ENCODE measurements at regions not wholly inside any gene's neighbourhood (a gene's known extent, or its start where the extent isn't known, plus 50 kb on each side); places are given as distances from the start of the nearest gene placed in this dataset.

GRCh38 chr22:48627966-48628365 lies 1199.7 kb downstream of the BRD1 start:
- Histone ChIP-seq H3K9me2 (replicated peaks; ENCODE audit: control insufficient read depth, low read length) (no peaks in the 10 kb centered on the region), H3K4me1 (ENCODE audit: control insufficient read depth, low read length) (no peaks in the 10 kb centered on the region), H3K36me3 (ENCODE audit: control insufficient read depth, low read length) (no peaks in the 10 kb centered on the region), H4K20me1 (ENCODE audit: control insufficient read depth, insufficient read depth, low read depth, low read length) (no peaks in the 10 kb centered on the region), H3K9me3 (ENCODE audit: control insufficient read depth, insufficient read depth, low read length) (no peaks in the 10 kb centered on the region), H3K27ac (ENCODE audit: low read depth, low read length) (no peak overlapping the region), H3F3A (ENCODE audit: control insufficient read depth, insufficient read depth) (no peaks in the 10 kb centered on the region), H3K27me3 (ENCODE audit: control insufficient read depth, low read length) (no peaks in the 10 kb centered on the region), H3K4me3 (ENCODE audit: low read length) (no peak overlapping the region), H3K79me2 (ENCODE audit: control insufficient read depth, low read length) (no peaks in the 10 kb centered on the region), H3K4me2 (ENCODE audit: low read length) (no peak overlapping the region)
- TF ChIP-seq EZH2phosphoT487 (IDR thresholded peaks at IDR 0.05; ENCODE audit: borderline replicate concordance, low read length) (no peak), CTCF (IDR thresholded peaks at IDR 0.05; ENCODE audit: low read depth, low read length, poor library complexity, severe bottlenecking) (no peak)

DNA sequence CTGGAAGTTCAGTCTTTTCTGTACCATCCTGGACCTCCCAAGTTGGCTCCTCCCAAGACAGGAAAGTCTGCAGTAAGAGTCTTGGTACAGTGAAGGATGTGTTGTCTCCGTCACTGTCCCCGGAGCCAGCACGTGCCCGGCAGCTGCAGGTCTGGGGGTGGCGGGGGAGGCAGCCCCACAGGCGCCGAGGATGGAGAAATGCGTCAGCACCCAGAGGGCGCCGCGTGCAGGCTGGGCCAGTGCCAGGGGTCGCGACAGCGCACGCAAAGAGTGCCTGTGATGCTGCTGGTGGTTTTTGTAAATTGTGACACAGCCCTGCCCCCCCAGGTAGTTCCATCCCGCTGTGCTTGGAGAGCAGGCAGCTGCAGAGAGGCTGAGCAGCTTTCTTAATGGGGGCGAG lies 1200.5 kb downstream of the BRD1 start:
- H3K9me2 ChIP-seq (replicated peaks; ENCODE audit: control insufficient read depth, low read length) = no peaks in the 10 kb centered on the region
- no peaks in the 10 kb centered on the region for H3K36me3 ChIP-seq (ENCODE audit: control insufficient read depth, low read length)
- no peaks in the 10 kb centered on the region for H3K4me1 ChIP-seq (ENCODE audit: control insufficient read depth, low read length)
- H3F3A ChIP-seq (ENCODE audit: control insufficient read depth, insufficient read depth) = no peaks in the 10 kb centered on the region
- no peak overlapping the region for H3K27ac ChIP-seq (ENCODE audit: low read depth, low read length)
- no peaks in the 10 kb centered on the region for H3K27me3 ChIP-seq (ENCODE audit: control insufficient read depth, low read length)
- H3K79me2 ChIP-seq (ENCODE audit: control insufficient read depth, low read length) = no peaks in the 10 kb centered on the region
- no peak overlapping the region for H3K4me3 ChIP-seq (ENCODE audit: low read length)
- TF ChIP-seq EZH2phosphoT487 (IDR thresholded peaks at IDR 0.05; ENCODE audit: borderline replicate concordance, low read length) = no peak
- TF ChIP-seq CTCF (IDR thresholded peaks at IDR 0.05; ENCODE audit: low read depth, low read length, poor library complexity, severe bottlenecking) = no peak
- H3K4me2 ChIP-seq (ENCODE audit: low read length) = no peak overlapping the region
- H4K20me1 ChIP-seq (ENCODE audit: control insufficient read depth, insufficient read depth, low read depth, low read length) = no peaks in the 10 kb centered on the region
- no peaks in the 10 kb centered on the region for H3K9me3 ChIP-seq (ENCODE audit: control insufficient read depth, insufficient read depth, low read length)

- Histone ChIP-seq H3K4me3 (ENCODE audit: low read length) (no peak overlapping the region), H3K79me2 (ENCODE audit: control insufficient read depth, low read length) (no peaks in the 10 kb centered on the region), H3K27me3 (ENCODE audit: control insufficient read depth, low read length) (no peaks in the 10 kb centered on the region), H3K36me3 (ENCODE audit: control insufficient read depth, low read length) (no peaks in the 10 kb centered on the region), H3F3A (ENCODE audit: control insufficient read depth, insufficient read depth) (no peaks in the 10 kb centered on the region), H3K9me3 (ENCODE audit: control insufficient read depth, insufficient read depth, low read length) (no peaks in the 10 kb centered on the region), H3K4me2 (ENCODE audit: low read length) (no peak overlapping the region), H3K9me2 (replicated peaks; ENCODE audit: control insufficient read depth, low read length) (no peaks in the 10 kb centered on the region), H3K27ac (ENCODE audit: low read depth, low read length) (no peak overlapping the region), H3K4me1 (ENCODE audit: control insufficient read depth, low read length) (no peaks in the 10 kb centered on the region), H4K20me1 (ENCODE audit: control insufficient read depth, insufficient read depth, low read depth, low read length) (no peaks in the 10 kb centered on the region)
- TF ChIP-seq CTCF (IDR thresholded peaks at IDR 0.05; ENCODE audit: low read depth, low read length, poor library complexity, severe bottlenecking) = no peak
- TF ChIP-seq EZH2phosphoT487 (IDR thresholded peaks at IDR 0.05; ENCODE audit: borderline replicate concordance, low read length) = no peak
Observed at GRCh38 chr22:48624401-48624800, 1203.3 kb downstream of the BRD1 start.
